NCI-H524 (cell line): ENCODE measurements at regions not wholly inside any gene's neighbourhood (a gene's known extent, or its start where the extent isn't known, plus 50 kb on each side); places are given as distances from the start of the nearest gene placed in this dataset.

Source experiments
- DNase-seq, 2 experiments: peaks; one replicate each; lab custom pipeline; 2025; lab: John Stamatoyannopoulos, UW

DNA sequence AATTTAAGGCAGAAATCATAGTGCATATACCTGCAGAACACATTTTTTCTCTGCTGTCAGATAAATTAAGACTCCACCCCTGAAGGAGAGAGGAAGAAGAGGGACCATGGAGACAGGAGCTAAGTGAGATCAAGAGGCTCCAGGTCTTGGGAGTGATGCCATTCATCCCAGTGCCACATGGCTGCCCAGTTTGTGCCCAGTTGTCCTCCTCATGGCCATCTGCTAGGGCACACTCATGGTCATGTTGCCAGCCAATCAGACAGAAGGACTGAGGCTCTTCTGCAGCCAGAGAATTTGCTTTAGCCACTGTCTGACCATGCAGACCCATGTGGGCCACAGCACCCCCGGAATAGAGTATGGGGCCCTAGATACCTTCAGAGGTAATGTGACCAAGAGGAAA, 270.5 kb upstream of the PROK2 start:
- no peak for DNase-seq

DNA sequence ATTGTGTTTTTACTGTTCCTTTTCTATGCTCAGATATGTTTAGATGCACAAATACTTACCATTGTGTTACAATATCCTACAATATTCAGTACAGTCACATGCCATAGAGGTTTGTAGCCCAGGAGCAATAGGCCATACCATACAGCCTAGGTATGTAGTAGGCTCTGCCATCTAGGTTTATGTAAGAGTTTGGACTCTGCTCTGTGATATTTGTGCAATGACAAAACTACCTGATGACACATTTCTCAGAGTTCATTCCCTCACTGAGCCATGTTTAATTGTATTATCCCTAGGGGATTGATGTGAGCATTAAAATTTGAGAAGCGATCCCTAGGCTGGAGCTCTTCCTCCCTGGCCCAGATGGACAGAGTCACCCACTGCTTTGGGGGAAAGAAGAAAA, 270.0 kb upstream of the PROK2 start:
- no peak for DNase-seq

DNA sequence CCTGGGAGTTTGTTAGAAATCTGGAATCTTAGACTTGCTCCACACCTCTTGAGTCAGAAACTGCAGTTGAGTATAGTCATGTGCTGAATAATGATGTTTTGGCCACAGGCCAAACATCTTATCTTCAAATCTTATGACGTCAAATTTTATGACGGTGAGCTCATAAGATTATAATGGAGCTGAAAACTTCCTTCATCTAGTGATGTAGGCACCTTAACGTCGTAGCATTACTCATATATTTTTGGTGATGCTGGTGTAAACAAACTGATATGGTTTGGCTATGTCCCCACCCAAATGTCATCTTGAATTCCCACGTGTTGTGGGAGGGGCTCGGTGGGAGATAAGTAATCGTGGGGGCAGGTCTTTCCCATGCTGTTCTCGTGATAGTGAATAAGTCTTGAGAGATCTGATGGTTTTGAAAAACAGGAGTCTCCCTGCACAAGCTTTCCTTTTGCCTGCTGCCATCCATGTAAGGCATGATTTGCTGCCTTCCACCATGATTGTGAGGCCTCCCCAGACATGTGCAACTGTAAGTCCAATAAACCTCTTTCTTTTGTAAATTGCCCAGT, 268.0 kb upstream of the PROK2 start:
- DNase-seq, result no peak

DNA sequence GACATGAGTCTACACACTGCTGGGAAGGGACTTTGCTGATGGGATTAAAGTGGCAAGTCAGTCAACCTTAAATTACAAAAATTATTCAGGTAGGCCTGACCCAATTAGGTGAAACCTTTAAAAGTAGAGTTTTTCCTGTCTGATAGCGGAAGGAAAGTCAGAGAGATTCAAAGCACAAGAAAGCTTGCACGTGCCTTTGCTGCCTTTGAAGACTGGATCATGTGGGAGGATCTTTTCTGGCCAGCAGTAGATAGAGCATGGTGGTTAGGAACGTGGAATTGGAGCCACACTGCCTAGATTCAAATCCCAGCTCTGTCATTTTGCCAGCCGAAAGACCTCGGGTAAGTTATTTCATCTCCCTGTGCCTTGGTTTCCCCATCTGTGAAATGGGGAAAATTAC, 265.8 kb upstream of the PROK2 start:
- DNase-seq, result no peak

DNA sequence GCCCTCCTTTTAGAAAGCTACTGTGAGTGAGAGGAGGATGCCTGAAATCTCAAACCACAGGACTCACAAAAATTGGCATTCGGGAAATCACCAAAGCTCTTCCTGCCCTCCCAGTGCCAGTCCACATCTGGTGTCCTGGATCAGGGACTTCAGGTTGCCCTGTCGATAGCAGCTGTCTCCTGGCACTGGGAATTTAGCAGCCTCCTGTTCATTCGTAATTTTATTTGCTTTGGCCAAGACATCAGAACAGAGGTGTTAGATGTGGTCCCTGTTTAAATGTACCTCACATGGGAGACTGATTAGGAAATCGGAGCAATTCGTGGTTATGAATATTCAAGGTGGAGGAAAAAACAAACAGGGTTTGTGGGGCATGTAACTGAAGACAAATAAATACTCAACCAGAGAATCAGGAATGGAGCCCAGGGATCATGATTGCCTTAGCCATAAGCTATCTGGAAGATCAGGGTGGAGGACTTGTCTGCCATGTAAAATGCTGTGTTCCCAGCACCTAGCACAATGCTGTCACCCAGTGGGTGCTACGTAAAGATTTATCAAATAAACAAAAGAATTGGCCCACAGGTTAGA, 265.2 kb upstream of the PROK2 start:
- peak in 1 of 2 experiments; percentile 76 for DNase-seq

DNA sequence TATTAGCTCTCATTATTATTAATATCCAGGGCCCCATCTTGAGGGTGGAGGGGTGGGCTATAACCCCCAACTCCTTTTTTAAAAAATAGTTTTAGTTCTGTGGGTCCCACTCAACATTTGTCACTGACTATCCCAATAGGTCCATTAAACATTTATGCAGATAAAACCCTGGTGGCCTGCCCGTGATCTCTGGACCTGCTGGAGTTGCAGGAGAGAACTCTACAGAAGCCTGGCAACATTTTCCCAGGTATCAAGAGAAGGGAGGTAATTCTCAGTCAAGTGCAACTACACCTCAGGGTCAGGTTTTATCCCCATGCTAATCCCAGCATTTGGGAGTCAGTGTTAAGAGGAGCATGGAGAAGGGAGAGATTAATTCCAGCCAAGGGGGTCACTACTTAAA, 264.4 kb upstream of the PROK2 start:
- DNase-seq, result peak in 1 of 2 experiments; percentile 44

DNA sequence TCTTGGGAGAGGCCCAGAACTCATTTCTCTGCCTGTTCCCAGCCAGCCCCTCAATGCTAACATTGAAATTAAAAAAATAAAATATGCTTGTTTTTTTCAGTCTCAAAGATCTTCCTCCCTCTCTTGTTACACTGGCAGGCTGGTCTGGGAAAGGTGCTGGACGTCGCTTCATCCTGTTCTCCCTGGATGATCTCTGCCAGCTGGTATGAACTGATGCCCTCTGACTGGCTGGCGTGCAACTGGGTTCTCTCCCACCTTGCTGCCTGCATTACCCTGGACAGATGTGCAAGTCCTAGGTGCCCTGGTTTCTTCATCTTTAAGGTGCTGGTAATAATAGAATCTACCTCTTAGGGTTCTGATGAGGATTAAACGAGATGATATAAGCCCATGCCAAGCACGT, 263.9 kb upstream of the PROK2 start:
- DNase-seq, result peak in 1 of 2 experiments; percentile 7

DNA sequence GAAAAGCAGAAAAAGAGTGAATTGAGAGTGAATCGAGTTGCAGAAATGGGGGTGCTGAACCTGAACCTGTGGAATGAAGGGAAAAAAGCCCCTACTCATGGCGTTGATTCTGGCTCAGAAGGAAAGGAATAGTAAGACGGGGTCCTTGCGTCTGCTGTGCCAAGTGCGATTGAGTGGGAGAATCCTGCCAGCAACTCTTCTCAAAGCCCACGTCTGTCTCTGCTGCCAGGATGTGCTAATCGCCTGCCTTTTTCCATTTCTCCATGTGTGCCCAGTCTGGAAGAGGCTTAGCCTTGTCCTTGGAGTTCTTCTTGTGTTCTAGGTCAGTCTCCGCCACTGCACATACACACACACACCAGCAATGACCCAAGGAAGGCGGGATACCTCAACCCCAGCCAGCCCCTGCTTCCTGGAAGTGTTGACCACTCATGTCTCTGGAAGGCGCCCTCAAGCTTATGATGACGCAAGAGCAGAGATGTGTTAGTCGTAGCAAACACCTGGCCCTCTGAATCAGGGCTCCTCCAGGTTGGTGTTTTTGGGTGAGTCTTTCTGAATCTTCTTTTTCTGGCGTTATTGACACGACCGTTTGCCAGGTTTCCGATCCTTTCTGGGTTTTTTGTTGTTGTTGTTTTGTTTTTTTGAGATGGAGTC, 262.4 kb upstream of the PROK2 start:
- no peak for DNase-seq

DNA sequence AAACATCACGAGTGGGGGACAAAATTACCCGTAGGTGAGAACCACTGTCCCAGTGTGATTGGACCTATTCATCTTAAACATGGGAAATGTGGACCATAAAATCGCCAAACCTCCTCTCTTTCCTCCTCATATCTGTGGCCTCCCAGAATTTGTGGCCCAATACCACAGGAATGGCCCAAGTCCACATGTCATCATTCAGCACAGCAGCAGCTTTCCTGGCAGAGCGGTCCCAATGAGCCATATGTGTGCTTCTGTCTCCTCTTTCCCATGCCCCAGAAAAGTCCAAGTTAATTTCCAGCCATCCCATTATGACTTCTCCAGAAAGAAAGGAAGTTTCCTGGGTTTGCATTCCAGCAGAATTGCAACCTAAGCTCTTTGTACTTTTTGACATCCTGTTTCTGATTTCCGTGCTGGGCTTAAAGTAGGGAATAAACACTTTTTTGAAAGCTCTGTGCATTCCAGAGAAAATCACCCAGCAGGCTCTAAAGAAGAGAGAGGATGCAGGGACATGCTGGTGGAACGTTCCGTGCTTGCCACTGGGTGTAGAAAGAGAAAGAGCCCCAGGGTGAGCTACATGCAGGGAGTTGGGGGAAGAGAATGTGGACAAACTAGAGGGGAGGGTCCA, 259.4 kb upstream of the PROK2 start:
- no peak for DNase-seq

DNA sequence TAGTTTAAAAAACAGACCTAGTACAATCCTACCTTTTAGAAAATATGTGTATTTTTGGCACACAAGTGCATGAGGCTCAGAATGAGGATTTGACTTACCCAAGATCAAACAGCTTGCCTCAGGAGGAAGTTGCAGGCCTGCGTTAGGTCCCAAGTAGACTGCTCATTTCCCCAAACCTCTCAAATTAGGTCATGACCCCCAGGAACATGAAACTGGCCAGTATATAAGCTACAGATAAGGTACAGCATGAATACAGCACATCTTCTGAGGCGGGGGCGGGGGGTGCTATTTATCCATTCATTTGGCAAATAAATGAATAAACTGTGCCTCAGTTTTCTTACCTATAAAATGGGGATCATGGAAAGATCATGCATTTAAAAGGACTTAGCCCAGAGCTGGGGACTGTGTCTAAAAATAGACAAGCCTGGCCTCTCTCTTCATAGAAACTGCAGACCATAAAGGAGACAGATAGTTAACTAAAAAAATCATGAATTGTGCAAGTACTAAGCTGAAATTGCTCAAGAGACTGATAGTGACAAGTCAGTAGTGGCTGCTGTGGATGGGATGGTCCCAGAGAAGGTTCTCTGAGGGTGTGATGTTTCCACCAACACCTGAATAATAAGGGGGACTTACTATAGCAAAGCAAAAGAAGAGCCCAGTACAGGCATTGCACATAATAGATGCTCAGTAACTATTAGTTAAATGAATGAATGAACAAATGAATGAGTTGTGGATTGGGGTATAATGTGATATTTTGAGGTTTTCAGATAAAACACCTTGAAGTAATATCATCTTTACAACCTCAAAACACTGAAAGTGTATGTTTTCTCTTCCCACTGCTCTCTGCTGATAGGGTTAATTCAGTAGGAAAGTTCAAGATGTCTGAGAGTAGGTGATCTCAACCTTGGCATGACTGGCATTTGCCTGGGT, 258.5 kb upstream of the PROK2 start:
- no peak for DNase-seq

DNA sequence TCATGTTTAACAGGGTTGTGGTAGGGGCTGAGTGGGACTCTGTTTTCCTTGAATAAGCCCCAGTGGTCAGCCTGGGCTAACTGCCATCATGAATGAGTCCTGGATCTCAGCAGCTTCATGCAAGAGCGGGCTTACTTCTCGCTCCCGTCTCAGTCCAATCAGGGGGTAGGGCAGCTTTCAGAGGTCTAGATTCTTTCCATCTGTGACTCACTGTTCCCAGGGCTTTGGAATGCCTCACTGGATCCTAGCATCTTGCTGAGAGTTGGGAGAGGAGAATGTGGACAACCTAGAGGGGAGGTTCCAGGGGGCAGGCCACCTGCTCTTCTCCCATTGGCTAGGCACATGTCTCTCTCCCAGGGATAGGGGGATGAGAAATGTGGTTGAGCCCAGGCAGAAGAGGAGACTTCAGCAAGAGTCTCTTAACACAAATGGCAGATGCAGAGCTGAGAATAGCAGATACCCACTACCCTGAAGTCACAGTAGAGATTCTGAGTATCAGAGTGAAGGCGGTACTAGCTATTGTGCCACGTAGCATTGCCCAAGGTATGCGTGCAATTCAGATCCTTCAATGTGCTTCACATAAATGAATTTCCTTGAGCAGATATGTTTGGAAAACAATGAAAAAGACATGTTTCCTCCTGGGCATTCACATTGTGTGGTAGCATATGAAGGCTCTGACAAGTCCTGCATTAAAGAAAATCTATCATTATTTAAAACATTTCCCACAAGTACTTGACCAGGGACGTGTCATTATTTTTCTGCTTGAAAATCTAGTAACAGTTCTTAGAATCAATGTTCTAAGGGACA, 257.7 kb upstream of the PROK2 start:
- no peak for DNase-seq

DNA sequence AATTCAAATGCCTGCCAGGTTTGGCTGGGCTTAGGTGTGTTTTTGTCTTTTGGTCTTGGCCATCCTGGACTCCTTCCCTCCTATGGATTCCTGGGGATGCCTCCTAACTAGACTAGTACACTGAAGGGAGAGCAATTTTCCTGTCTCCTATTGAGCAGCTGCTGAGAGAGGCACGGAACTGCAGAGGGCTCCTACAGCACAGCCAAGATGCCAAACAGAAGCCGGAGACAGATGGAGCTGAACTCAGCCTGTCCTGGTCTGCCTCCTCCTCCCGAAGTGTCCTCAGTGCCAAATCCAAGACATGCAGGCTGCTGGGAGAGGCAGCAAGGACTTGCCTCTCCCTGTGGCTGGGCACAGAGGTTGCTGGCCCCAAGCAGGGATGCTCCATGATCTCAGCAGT, 256.6 kb upstream of the PROK2 start:
- DNase-seq, result peak; percentile 83 to 91

DNA sequence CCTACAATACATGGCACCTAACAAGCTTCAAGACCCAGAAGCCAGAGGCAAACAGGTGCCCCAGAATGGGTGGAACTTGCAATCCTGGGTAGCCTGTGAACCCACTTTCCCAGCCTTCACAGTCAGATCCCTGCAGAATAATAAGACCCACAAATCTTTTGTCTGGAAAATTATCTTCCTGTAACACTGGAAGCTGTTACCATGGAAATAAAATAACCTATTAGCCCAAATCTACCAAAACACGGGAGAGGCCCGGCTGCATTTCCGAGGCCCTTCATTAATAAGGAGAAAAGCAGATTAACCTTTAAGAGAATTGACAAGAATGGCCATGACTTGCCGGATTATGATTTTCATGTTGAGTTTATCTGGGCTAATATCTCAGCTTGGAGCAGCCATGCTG, 256.1 kb upstream of the PROK2 start:
- peak in 1 of 2 experiments; percentile 54 for DNase-seq

DNA sequence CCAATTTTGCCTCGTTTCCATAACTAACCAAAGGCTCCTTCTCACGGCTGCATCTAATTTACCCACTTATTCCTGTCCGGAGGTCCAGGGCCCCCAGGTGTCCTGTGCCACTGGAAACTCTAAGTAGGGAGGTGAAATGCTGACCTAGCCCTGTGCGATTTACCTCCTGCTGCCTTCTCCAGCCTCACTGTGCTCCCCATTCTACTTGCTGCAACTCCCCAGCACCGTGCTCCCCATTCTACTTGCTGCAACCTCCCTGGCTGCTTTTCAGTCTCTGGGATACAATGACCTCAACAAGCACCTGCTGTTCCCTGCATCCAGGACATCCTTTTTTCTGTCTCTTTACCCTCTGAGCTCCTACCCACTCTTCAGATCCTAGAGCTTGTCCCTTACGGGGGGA, 254.7 kb upstream of the PROK2 start:
- no peak for DNase-seq

DNA sequence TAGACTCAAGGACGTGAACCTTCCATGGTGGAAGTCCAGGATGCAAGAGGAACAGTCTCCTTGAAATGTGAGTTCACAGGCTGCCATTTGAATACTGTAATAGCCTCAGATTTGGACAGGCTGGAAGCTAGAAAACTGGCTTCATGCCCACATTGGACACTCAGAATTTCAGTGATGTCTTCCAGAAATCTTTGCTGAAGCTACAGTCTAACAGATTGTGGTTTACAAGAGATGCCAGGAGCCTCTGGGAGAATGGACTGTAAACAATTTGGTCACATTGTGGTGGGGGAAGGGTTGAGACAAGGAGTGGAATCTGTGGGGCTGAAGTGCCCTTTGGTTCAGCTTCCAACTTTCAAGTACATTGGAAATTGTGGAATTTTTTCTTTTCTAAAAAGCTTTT, 252.0 kb upstream of the PROK2 start:
- DNase-seq, result no peak

DNA sequence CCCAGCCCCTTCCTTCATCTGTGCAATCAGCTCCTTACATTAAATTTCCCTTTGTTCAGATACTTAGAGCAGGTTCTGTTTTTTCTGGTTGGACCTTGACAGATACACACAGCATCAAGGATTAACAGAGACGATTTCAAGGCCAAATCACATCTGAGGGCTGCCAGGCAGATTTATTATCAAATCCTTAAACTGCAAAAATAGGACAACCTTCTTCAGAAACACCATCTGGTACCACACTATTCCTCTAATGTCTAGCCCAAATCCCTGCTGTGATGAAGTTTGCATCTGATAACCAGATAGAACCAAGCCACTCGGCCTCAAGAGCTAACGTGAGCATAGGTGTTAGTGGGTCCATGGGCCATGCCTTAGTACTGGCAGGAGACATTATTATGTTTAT, 250.7 kb upstream of the PROK2 start:
- DNase-seq, result peak; percentile 45 to 71

DNA sequence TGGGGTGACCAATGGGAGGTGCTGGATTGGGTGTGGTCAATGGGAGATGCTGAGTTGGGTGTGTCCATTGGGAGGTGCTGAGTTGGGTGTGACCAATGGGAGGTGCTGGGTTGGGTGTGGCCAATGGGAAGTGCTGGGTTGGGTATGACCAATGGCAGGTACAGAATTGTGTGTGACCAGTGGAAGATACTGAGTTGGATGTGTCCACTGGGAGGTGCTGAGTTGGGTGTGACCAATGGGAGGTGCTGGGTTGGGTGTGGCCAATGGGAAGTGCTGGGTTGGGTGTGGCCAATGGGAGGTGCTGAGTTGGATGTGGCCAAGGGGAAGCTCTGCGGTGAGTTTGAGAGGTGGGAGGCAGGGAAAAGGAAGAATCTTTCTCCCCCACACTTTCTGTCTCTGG, 250.0 kb upstream of the PROK2 start:
- no peak for DNase-seq

DNA sequence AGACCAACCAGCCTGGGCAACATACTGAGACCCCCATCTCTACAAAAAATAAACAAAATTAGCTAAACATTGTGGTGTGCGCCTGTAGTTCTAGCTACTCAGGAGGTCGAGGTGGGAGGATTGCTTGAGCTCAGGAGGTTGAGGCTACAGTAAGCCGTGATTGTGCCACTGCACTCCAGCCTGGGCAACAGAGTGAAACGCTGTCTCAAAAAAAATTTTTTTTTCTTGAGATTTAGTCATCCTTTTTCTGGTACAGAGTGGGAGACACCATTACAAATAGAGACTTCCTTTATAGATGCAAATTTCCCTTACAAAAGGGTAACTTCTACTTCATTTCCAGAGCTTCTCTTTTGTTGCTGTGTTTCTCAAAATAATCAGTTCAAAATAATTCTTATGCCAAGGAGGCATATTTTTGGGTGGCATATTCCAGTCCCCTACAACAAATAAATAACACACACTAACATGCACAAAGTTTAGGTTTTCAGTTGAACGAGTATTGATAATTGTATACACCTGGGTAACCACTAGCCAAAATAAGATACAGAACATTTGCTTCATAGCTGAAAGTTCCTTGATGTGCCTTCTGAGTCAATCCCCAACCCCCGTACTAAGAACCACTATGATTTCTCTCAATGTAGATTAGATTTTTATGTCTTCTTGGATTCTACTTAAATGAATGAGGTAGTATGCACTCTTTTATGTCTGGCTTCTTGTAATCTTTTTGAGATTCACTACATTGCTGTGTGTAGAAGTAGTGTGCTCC, 248.9 kb upstream of the PROK2 start:
- DNase-seq, result no peak

DNA sequence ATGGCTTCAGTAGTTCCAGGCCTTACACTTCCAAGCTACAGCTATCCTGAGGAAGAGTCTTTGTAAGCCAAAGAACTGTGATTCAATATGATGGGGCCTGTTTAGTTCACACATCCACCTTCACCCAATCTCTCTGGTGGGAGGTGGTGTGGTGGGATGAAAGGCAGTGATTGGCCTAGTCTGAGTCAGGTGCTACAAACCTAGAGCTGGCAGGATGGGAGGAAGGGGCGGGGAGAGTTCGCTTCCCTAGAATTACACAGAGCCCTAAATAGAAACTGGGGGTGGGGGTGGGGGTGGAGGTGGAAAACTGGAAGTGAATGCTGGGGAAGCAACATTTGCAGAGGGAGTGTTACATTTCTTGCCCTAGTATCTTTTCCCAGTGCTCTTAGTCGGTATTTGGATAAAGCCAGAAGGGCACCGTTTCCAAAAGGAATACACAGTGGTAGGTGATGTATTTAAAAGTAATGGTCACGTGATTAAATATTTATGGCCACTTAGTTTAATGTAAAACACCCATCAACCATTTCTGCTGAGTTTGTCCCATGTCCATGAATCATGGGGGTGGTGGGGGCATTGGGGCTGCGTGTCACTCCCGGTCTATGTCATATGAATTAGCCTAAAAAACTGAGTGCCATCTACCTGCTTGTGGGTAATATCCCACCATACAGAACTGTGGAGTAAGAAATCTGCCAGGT, 247.6 kb upstream of the PROK2 start:
- DNase-seq, result no peak

DNA sequence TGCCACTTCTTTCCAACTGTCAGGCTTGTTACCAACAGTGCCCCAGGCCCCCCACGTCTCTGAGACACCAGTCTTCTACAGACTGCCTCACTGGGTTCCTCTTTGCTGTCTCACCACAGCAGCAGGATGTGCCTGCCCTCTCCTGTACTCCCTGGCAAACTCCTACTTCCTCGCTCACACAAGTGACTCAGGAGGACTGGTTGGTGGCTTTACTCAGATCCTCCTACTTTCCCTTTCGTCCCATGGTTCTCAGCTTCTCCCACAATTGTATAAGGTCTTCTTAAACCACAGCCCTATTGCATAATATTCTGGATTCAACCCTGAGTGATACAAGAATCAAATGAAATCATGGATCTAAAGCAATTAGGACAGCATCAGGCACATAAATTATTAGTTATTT, 246.6 kb upstream of the PROK2 start:
- DNase-seq, result no peak
